Eye (tissue), 1 donor: ENCODE measurements at regions not wholly inside any gene's neighbourhood (a gene's known extent, or its start where the extent isn't known, plus 50 kb on each side); places are given as distances from the start of the nearest gene placed in this dataset.
"Not testable (repeated sequence)": the region's sequence is repeated elsewhere in the genome, so short reads cannot be mapped to it uniquely, and the experiment has no call there.

Experiments
- DNase-seq: peaks from one replicate; pipeline ENCODE4 v3.0.0-alpha.2; 2015

GRCh38 chr2:199556527-199557285, 99.0 kb upstream of the SATB2 start:
- no peak for DNase-seq

- DNase-seq: no peak
These were observed 96.3 kb upstream of the SATB2 start for GRCh38 chr2:199554026-199554425.

GRCh38 chr2:199552141-199552540, 94.4 kb upstream of the SATB2 start:
- no peak for DNase-seq

GRCh38 chr2:199543606-199544172, 86.0 kb upstream of the SATB2 start:
- no peak for DNase-seq

GRCh38 chr2:199535445-199536177, 77.9 kb upstream of the SATB2 start:
- no peak for DNase-seq

- DNase-seq: not testable (repeated sequence)
These were observed 76.1 kb upstream of the SATB2 start for GRCh38 chr2:199533873-199534272.

- no peak for DNase-seq
These were observed 69.3 kb upstream of the SATB2 start for GRCh38 chr2:199527071-199527470.

GRCh38 chr2:199524689-199525574, 67.2 kb upstream of the SATB2 start:
- DNase-seq: no peak

- DNase-seq: no peak
These were observed 51.7 kb upstream of the SATB2 start for GRCh38 chr2:199509403-199509802.
